ENCODE measurements at regions not wholly inside any gene's neighbourhood (a gene's known extent, or its start where the extent isn't known, plus 50 kb on each side); places are given as distances from the start of the nearest gene placed in this dataset.
A peak's percentile ranks its signal among the peaks of the same experiment; 100 is the strongest.
"Not testable (repeated sequence)": the region's sequence is repeated elsewhere in the genome, so short reads cannot be mapped to it uniquely, and the experiment has no call there.

DNA sequence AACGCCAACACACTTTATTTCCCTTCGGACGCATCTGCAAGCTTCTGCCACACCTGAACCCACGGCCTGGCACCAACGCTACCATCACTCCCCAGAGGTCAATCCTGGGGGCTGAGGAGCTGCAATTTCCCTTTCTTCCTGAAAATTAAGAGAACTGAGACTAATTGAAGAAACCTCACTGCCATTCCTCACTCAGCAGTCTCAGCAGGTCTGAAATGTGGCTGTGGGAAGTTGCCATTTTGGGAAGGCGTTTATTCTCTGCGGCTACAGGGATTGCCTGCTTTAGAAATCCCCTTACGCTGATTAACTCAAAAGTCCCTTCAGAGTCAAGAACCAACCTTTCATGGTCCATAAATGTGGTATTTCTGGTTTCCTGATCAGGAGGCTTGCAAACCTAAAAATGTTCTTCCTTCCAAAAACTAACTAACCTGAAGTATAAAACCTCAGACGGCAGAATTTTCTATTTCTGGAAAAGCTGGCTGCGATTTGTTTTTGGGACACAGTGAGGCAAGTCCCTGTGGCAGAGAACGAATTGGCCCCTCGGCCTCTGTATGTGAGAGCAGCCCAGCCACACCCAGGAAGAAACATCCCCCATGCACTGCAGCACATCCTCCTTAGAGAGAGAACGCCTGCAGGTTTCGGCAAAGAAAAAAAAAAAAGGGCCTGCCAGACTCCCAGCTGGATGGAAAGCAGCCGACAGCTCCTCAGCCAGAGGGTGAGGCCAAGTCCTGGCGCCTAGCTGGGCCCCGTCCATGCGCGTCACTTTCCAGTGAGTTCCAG lies 5404.8 kb upstream of the TPTE start:
- H3K36me3 ChIP-seq; H3K27me3 ChIP-seq; H3K4me3 ChIP-seq; H3K4me1 ChIP-seq; DNase-seq (ENCODE audit: low spot score in 2 of 2); H3K9me3 ChIP-seq; H3K27ac ChIP-seq: not testable (repeated sequence)
- WGBS = no CpG with 5 or more reads among the region's 19 CpGs

- H3K27ac ChIP-seq, H3K4me1 ChIP-seq: not testable (repeated sequence)
- 20% methylated on average over 1 of the region's 15 CpGs for WGBS
Measured at GRCh38 chr21:5117135-5117534, 5404.2 kb upstream of the TPTE start.

GRCh38 chr21:5117666-5118295 lies 5403.6 kb upstream of the TPTE start:
- not testable (repeated sequence) for DNase-seq (ENCODE audit: low spot score in 2 of 2); H3K27me3 ChIP-seq; H3K36me3 ChIP-seq; H3K9me3 ChIP-seq; H3K27ac ChIP-seq; H3K4me3 ChIP-seq; H3K4me1 ChIP-seq
- no CpG with 5 or more reads among the region's 17 CpGs for WGBS

More at GRCh38 chr21:5117135-5117534, 5404.2 kb upstream of the TPTE start:
- H3K36me3 ChIP-seq; DNase-seq (ENCODE audit: low spot score in 2 of 2); H3K27me3 ChIP-seq; H3K9me3 ChIP-seq; H3K4me3 ChIP-seq: not testable (repeated sequence)

- not testable (repeated sequence) for H3K27ac ChIP-seq; H3K27me3 ChIP-seq; H3K36me3 ChIP-seq; H3K9me3 ChIP-seq; H3K4me3 ChIP-seq; H3K4me1 ChIP-seq; DNase-seq (ENCODE audit: low spot score in 2 of 2)
- WGBS = no CpG with 5 or more reads among the region's 17 CpGs
Measured at GRCh38 chr21:5118296-5118679, 5403.1 kb upstream of the TPTE start.

- H3K4me1 ChIP-seq; H3K4me3 ChIP-seq; H3K9me3 ChIP-seq; DNase-seq (ENCODE audit: low spot score in 2 of 2); H3K36me3 ChIP-seq; H3K27me3 ChIP-seq; H3K27ac ChIP-seq: not testable (repeated sequence)
- 89% methylated on average over 3 of the region's 8 CpGs for WGBS
Measured at GRCh38 chr21:5119179-5119578, 5402.2 kb upstream of the TPTE start.

DNA sequence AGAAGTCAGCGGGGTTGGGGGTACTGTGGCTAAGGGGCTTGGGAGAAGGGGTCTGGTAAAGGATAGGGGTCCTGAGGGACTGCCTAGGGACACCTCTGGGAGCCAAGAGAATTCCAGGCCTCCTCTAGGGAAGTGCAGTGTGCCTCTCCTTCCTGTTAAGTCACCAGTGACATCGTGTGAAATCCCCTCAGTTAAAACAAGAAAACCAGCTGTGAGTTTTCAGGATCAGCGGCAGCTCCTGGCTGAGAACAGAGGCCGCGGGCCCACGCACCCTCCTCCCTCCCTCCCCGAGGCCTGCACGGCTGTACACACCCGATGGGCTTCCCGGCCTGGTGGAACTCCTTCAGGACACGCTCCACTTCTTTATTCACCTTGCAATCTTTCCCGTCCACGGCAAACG lies 5400.0 kb upstream of the TPTE start:
- not testable (repeated sequence) for H3K9me3 ChIP-seq; H3K27me3 ChIP-seq; H3K36me3 ChIP-seq; H3K4me1 ChIP-seq; H3K27ac ChIP-seq; H3K4me3 ChIP-seq; DNase-seq (ENCODE audit: low spot score in 2 of 2)
- WGBS = no CpG with 5 or more reads among the region's 14 CpGs

DNA sequence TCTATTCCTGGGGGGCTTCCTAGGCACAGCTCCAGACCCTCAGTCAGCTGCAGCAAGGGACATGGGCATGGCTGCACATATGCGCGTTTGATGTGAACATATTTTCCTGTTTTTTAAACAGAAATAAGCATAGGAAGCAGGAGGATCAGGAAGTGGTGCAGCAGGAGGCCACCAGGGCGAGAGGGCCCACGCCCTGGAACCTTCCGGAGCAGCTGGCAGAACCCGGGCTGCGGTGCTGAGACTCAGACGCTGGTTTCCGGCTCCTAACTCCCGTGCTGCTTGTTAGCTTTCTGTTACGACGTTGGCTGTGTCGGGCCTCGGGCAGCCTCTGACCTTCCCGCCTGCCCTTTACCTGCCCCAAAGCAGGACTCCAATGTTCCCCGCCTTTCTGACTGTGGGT lies 5399.5 kb upstream of the TPTE start:
- not testable (repeated sequence) for H3K4me1 ChIP-seq; H3K4me3 ChIP-seq; H3K36me3 ChIP-seq; H3K9me3 ChIP-seq; H3K27me3 ChIP-seq; DNase-seq (ENCODE audit: low spot score in 2 of 2); H3K27ac ChIP-seq
- no CpG with 5 or more reads among the region's 16 CpGs for WGBS

DNA sequence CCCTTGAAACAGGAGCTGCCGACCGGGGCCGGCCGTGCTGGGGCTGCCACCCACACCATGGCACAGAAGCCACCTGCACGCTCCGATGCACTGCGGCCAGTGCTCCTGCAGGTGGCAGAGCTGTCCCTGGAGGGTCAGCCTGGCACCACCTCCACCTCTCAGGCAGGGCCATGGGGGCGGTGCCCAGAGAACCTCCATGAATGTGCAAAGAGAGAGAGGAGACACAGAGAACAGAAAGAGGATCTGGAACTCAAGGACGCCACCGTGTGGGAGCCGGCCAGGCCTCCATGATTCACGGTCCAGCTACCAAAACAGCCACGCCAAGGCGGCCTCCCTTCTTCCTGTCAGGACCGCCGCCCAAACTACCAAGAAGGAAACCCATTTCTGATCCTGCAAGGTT lies 5397.7 kb upstream of the TPTE start:
- not testable (repeated sequence) for H3K27me3 ChIP-seq, H3K4me1 ChIP-seq, H3K4me3 ChIP-seq, H3K27ac ChIP-seq, H3K9me3 ChIP-seq, H3K36me3 ChIP-seq
- no CpG with 5 or more reads among the region's 16 CpGs for WGBS
- TF ChIP-seq, protein P1, sequence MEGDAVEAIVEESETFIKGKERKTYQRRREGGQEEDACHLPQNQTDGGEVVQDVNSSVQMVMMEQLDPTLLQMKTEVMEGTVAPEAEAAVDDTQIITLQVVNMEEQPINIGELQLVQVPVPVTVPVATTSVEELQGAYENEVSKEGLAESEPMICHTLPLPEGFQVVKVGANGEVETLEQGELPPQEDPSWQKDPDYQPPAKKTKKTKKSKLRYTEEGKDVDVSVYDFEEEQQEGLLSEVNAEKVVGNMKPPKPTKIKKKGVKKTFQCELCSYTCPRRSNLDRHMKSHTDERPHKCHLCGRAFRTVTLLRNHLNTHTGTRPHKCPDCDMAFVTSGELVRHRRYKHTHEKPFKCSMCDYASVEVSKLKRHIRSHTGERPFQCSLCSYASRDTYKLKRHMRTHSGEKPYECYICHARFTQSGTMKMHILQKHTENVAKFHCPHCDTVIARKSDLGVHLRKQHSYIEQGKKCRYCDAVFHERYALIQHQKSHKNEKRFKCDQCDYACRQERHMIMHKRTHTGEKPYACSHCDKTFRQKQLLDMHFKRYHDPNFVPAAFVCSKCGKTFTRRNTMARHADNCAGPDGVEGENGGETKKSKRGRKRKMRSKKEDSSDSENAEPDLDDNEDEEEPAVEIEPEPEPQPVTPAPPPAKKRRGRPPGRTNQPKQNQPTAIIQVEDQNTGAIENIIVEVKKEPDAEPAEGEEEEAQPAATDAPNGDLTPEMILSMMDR (IDR thresholded peaks at IDR 0.05) = peak in 1 of 2 donors; percentile 38
- DNase-seq (ENCODE audit: low spot score in 2 of 2) = peak; percentile 85 to 86

DNA sequence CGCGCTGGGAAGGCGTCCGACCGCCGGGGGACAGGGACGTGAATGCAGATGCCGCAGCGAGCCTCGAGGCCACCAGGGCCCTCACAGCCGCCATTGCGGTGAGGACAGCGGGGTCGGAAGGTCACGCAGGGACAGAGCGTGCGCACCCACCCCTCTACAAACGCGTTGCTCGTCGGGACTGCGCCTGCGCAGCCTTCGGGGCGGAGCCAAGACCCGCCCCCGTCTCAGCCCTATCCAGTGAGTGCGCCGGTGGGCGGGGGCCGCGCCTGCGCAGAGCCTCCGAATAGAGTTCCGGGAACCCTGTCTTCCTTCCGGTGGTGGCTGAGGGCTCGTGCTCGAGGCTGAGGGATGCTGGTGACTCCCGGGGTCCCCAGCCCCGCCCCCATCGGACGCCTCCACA lies 5393.1 kb upstream of the TPTE start:
- DNase-seq (ENCODE audit: low spot score in 2 of 2) = peak; percentile 89 to 97

GRCh38 chr21:5133824-5134223 lies 5387.6 kb upstream of the TPTE start:
- not testable (repeated sequence) for DNase-seq (ENCODE audit: low spot score in 2 of 2); H3K4me3 ChIP-seq; H3K9me3 ChIP-seq; H3K4me1 ChIP-seq; H3K27me3 ChIP-seq; H3K27ac ChIP-seq; H3K36me3 ChIP-seq
- WGBS = no CpG with 5 or more reads among the region's 19 CpGs

More for the DNA sequence above, 5393.1 kb upstream of the TPTE start:
- not testable (repeated sequence) for H3K27me3 ChIP-seq, H3K9me3 ChIP-seq, H3K36me3 ChIP-seq, H3K4me1 ChIP-seq
- no CpG with 5 or more reads among the region's 42 CpGs for WGBS
- H3K4me3 ChIP-seq = peak overlapping the region; percentile 54
- H3K27ac ChIP-seq = peak overlapping the region; percentile 51

GRCh38 chr21:5136406-5136805 lies 5385.0 kb upstream of the TPTE start:
- not testable (repeated sequence) for DNase-seq (ENCODE audit: low spot score in 2 of 2); H3K27me3 ChIP-seq; H3K36me3 ChIP-seq; H3K4me1 ChIP-seq; H3K27ac ChIP-seq; H3K9me3 ChIP-seq; H3K4me3 ChIP-seq
- no CpG with 5 or more reads among the region's 8 CpGs for WGBS

GRCh38 chr21:5137006-5137405 lies 5384.4 kb upstream of the TPTE start:
- not testable (repeated sequence) for H3K9me3 ChIP-seq, H3K27ac ChIP-seq, H3K36me3 ChIP-seq, H3K4me1 ChIP-seq, H3K4me3 ChIP-seq, H3K27me3 ChIP-seq
- peak in 1 of 2 donors; percentile 15 for DNase-seq (ENCODE audit: low spot score in 2 of 2)
- WGBS = no CpG with 5 or more reads among the region's 18 CpGs

DNA sequence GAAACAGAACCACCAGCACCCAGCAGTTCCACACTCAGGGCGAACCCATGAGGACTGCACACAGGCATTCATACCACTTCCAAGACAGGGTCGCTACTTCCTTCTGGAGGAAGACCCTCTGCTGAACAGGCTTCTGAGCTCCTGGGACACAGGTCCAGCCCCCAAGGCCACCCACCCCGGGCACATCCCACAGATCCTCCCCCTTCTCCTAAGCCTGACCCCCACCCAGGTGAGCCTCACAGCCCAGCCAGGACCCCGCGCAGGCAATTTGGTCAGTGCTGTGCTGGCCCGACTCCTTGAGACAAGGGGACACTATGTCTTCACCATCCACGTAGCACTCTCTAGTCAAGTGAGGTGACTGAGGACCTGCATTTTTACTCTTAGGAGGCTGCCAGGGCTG lies 5382.7 kb upstream of the TPTE start:
- WGBS = no CpG with 5 or more reads among the region's 7 CpGs
- H3K4me1 ChIP-seq, H3K27ac ChIP-seq, H3K4me3 ChIP-seq, H3K36me3 ChIP-seq, H3K9me3 ChIP-seq, H3K27me3 ChIP-seq: not testable (repeated sequence)
- DNase-seq (ENCODE audit: low spot score in 2 of 2) = peak in 1 of 2 donors; percentile 22

All from suprapubic skin (tissue), 4 donors.